Transverse colon (tissue), 4 donors: ENCODE measurements at regions not wholly inside any gene's neighbourhood (a gene's known extent, or its start where the extent isn't known, plus 50 kb on each side); places are given as distances from the start of the nearest gene placed in this dataset.

Source experiments
- POLR2A ChIP-seq: fragments of 450-650 bp; IDR thresholded peaks from one replicate; pipeline ENCODE4 v1.6.1; 2016; ENCODE audit warnings: antibody characterized with exemption, mild to moderate bottlenecking, moderate library complexity
- POLR2AphosphoS5 ChIP-seq, 3 donors: sonication (generic); formaldehyde crosslinking; IDR thresholded peaks; one replicate each; pipeline ENCODE4 v1.6.1; 2016; ENCODE audit warnings: antibody characterized with exemption in 3 of 3
- TF ChIP-seq, protein P1 (sequence below), 5 experiments: fragments of 200-600 bp in 3 of 5; fragments of 450-650 bp in 2 of 5; sonication (generic) in 3 of 5; IDR thresholded peaks; 1 replicate in 2 of 5; 2 replicates in 3 of 5; pipeline ENCODE4 v1.5.1; 2016 to 2017; ENCODE audit warnings: antibody characterized with exemption in 5 of 5, inconsistent platforms in 3 of 5, mild to moderate bottlenecking in 2 of 5, moderate library complexity in 1 of 5

DNA sequence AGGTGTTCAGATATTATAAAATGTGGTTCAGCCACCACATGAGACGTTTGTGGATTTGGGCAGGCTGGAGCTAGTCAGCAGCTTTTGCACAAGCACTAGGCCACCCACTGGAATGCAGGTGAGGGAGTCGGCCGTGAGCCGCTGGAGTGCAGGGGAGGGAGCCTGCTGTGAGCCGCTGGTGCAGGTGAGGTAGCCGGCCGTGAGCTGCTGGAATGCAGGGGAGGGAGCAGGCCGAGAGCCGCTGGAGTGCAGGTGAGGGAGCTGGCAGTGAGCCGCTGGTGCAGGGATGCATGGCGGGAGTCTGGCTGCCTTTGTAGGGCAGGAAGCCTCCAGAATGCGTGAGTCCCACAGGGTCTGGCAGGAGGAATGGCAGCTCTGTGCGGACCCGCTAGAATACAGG lies 1907.6 kb upstream of the DEFB115 start:
- TF ChIP-seq, protein P1, sequence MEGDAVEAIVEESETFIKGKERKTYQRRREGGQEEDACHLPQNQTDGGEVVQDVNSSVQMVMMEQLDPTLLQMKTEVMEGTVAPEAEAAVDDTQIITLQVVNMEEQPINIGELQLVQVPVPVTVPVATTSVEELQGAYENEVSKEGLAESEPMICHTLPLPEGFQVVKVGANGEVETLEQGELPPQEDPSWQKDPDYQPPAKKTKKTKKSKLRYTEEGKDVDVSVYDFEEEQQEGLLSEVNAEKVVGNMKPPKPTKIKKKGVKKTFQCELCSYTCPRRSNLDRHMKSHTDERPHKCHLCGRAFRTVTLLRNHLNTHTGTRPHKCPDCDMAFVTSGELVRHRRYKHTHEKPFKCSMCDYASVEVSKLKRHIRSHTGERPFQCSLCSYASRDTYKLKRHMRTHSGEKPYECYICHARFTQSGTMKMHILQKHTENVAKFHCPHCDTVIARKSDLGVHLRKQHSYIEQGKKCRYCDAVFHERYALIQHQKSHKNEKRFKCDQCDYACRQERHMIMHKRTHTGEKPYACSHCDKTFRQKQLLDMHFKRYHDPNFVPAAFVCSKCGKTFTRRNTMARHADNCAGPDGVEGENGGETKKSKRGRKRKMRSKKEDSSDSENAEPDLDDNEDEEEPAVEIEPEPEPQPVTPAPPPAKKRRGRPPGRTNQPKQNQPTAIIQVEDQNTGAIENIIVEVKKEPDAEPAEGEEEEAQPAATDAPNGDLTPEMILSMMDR (IDR thresholded peaks at IDR 0.05) = no peak
- TF ChIP-seq POLR2AphosphoS5 (IDR thresholded peaks at IDR 0.05) (no peak), POLR2A (no peak)
